ENCODE measurements at regions not wholly inside any gene's neighbourhood (a gene's known extent, or its start where the extent isn't known, plus 50 kb on each side); places are given as distances from the start of the nearest gene placed in this dataset.
"Not testable (repeated sequence)": the region's sequence is repeated elsewhere in the genome, so short reads cannot be mapped to it uniquely, and the experiment has no call there.

GRCh38 chr7:56471811-56472210, 355.6 kb upstream of the NUPR2 start:
- no peak for TF ChIP-seq CTCF (IDR thresholded peaks at IDR 0.05; ENCODE audit: insufficient read depth, low read length)
- no peak overlapping the region for H3K4me3 ChIP-seq (ENCODE audit: low read depth, low read length)
- no peak for DNase-seq (ENCODE audit: low read depth)

GRCh38 chr7:56466607-56467525, 350.6 kb upstream of the NUPR2 start:
- not testable (repeated sequence) for DNase-seq (ENCODE audit: low read depth); H3K4me3 ChIP-seq (ENCODE audit: low read depth, low read length)

GRCh38 chr7:56449762-56450161, 333.5 kb upstream of the NUPR2 start:
- no peak overlapping the region for H3K4me3 ChIP-seq (ENCODE audit: low read depth, low read length)
- DNase-seq (ENCODE audit: low read depth) = no peak
- no peak for TF ChIP-seq CTCF (IDR thresholded peaks at IDR 0.05; ENCODE audit: insufficient read depth, low read length)

GRCh38 chr7:56447864-56448693, 331.9 kb upstream of the NUPR2 start:
- TF ChIP-seq CTCF (IDR thresholded peaks at IDR 0.05; ENCODE audit: insufficient read depth, low read length) = no peak
- no peak for DNase-seq (ENCODE audit: low read depth)
- no peak overlapping the region for H3K4me3 ChIP-seq (ENCODE audit: low read depth, low read length)

- not testable (repeated sequence) for H3K4me3 ChIP-seq (ENCODE audit: low read depth, low read length); DNase-seq (ENCODE audit: low read depth)
These were observed 304.3 kb upstream of the NUPR2 start for GRCh38 chr7:56420528-56420927.

- no peak overlapping the region for H3K4me3 ChIP-seq (ENCODE audit: low read depth, low read length)
- no peak for TF ChIP-seq CTCF (IDR thresholded peaks at IDR 0.05; ENCODE audit: insufficient read depth, low read length)
- DNase-seq (ENCODE audit: low read depth) = no peak
These were observed 259.0 kb upstream of the NUPR2 start for GRCh38 chr7:56375173-56375572.

- not testable (repeated sequence) for DNase-seq (ENCODE audit: low read depth); H3K4me3 ChIP-seq (ENCODE audit: low read depth, low read length)
These were observed 258.4 kb upstream of the NUPR2 start for GRCh38 chr7:56374666-56375065.

GRCh38 chr7:56373314-56373713, 257.1 kb upstream of the NUPR2 start:
- peak; percentile 32 for DNase-seq (ENCODE audit: low read depth)
- not testable (repeated sequence) for H3K4me3 ChIP-seq (ENCODE audit: low read depth, low read length)

- not testable (repeated sequence) for H3K4me3 ChIP-seq (ENCODE audit: low read depth, low read length); DNase-seq (ENCODE audit: low read depth)
These were observed 255.6 kb upstream of the NUPR2 start for GRCh38 chr7:56371792-56372191.

GRCh38 chr7:56370208-56370872, 254.1 kb upstream of the NUPR2 start:
- H3K4me3 ChIP-seq (ENCODE audit: low read depth, low read length); DNase-seq (ENCODE audit: low read depth): not testable (repeated sequence)

GRCh38 chr7:56367914-56368313, 251.7 kb upstream of the NUPR2 start:
- DNase-seq (ENCODE audit: low read depth); H3K4me3 ChIP-seq (ENCODE audit: low read depth, low read length): not testable (repeated sequence)

- not testable (repeated sequence) for H3K4me3 ChIP-seq (ENCODE audit: low read depth, low read length); DNase-seq (ENCODE audit: low read depth)
These were observed 251.2 kb upstream of the NUPR2 start for GRCh38 chr7:56367411-56367810.

- DNase-seq (ENCODE audit: low read depth); H3K4me3 ChIP-seq (ENCODE audit: low read depth, low read length): not testable (repeated sequence)
These were observed 250.5 kb upstream of the NUPR2 start for GRCh38 chr7:56366701-56367100.

Measured in fibroblast of the aortic adventitia (primary cell).